GM13976 (cell line): ENCODE measurements at regions not wholly inside any gene's neighbourhood (a gene's known extent, or its start where the extent isn't known, plus 50 kb on each side); places are given as distances from the start of the nearest gene placed in this dataset.

Experiments
- DNase-seq: peaks from one replicate; pipeline ENCODE4 v3.0.0; 2012; ENCODE audit warnings: low spot score
- CTCF ChIP-seq: IDR thresholded peaks from 2 replicates; pipeline ENCODE4 v1.5.1; 2012; ENCODE audit warnings: borderline replicate concordance, mild to moderate bottlenecking; ENCODE audit not compliant: insufficient read depth; ENCODE audit errors: extremely low read depth, missing control alignments, control extremely low read depth
- in situ Hi-C: fragments of 300-500 bp; cut with MboI; formaldehyde crosslinking; loops from one replicate; pipeline ENCODE4 v1.12.0; 2022; ENCODE audit warnings: low sequenced_read_pairs, mixed read lengths, inconsistent platforms; ENCODE audit not compliant: unreplicated experiment

- in situ Hi-C loops, result no loop called here
- no peak for DNase-seq
- TF ChIP-seq CTCF, result no peak
These were observed 946.7 kb upstream of the ACVR2A start for GRCh38 chr2:146898083-146898482.

GRCh38 chr2:146894514-146894913, 950.3 kb upstream of the ACVR2A start:
- no peak for TF ChIP-seq CTCF
- DNase-seq, result no peak
- in situ Hi-C loops, result no loop called here

- in situ Hi-C loops, result no loop called here
- TF ChIP-seq CTCF, result no peak
- no peak for DNase-seq
These were observed 951.3 kb upstream of the ACVR2A start for GRCh38 chr2:146893500-146894041.

GRCh38 chr2:146890491-146890890, 954.3 kb upstream of the ACVR2A start:
- DNase-seq, result no peak
- no peak for TF ChIP-seq CTCF
- in situ Hi-C loops, result no loop called here

- no peak for DNase-seq
- in situ Hi-C loops, result no loop called here
- no peak for TF ChIP-seq CTCF
These were observed 964.9 kb upstream of the ACVR2A start for GRCh38 chr2:146879882-146880281.

GRCh38 chr2:146874260-146874658, 970.6 kb upstream of the ACVR2A start:
- in situ Hi-C loops, result no loop called here
- no peak for DNase-seq
- TF ChIP-seq CTCF, result no peak
